ENCODE measurements at regions not wholly inside any gene's neighbourhood (a gene's known extent, or its start where the extent isn't known, plus 50 kb on each side); places are given as distances from the start of the nearest gene placed in this dataset.

GRCh38 chr5:28143519-28143918, 1105.1 kb upstream of the CDH9 start:
- WGBS: 38% methylated on average over 1 of the region's 1 CpG

GRCh38 chr5:28132151-28132550, 1093.8 kb upstream of the CDH9 start:
- no peaks in the 10 kb centered on the region for H3K9me3 ChIP-seq
- intact Hi-C loops (cut with DNase I): no loop called here
- WGBS: 76% methylated on average over 1 of the region's 1 CpG

More at GRCh38 chr5:28143519-28143918, 1105.1 kb upstream of the CDH9 start:
- no peak for DNase-seq (ENCODE audit: low spot score)
- Histone ChIP-seq H3K36me3 (no peaks in the 10 kb centered on the region), H3K27ac (no peak overlapping the region), H3K4me1 (replicated peaks) (no peaks in the 10 kb centered on the region), H3K4me3 (no peak overlapping the region), H3K9me3 (no peaks in the 10 kb centered on the region), H3K27me3 (replicated peaks; ENCODE audit: insufficient read depth) (no peaks in the 10 kb centered on the region)
- intact Hi-C loops (cut with DNase I): no loop called here
- TF ChIP-seq POLR2AphosphoS5 (IDR thresholded peaks at IDR 0.05): no peak
- no peak for TF ChIP-seq POLR2A (IDR thresholded peaks at IDR 0.05)
- no peak for TF ChIP-seq CTCF (IDR thresholded peaks at IDR 0.05)

GRCh38 chr5:28117691-28118090, 1079.3 kb upstream of the CDH9 start:
- H3K36me3 ChIP-seq: no peaks in the 10 kb centered on the region
- DNase-seq (ENCODE audit: low spot score): no peak
- TF ChIP-seq CTCF (IDR thresholded peaks at IDR 0.05): no peak
- TF ChIP-seq POLR2AphosphoS5 (IDR thresholded peaks at IDR 0.05): no peak
- TF ChIP-seq POLR2A (IDR thresholded peaks at IDR 0.05): no peak
- H3K4me3 ChIP-seq: no peak overlapping the region
- no peaks in the 10 kb centered on the region for H3K9me3 ChIP-seq
- no peak overlapping the region for H3K27ac ChIP-seq
- no peaks in the 10 kb centered on the region for H3K27me3 ChIP-seq (replicated peaks; ENCODE audit: insufficient read depth)
- intact Hi-C loops (cut with DNase I): no loop called here
- H3K4me1 ChIP-seq (replicated peaks): no peaks in the 10 kb centered on the region

More at GRCh38 chr5:28132151-28132550, 1093.8 kb upstream of the CDH9 start:
- H3K4me3 ChIP-seq: no peak overlapping the region
- TF ChIP-seq POLR2AphosphoS5 (IDR thresholded peaks at IDR 0.05) (no peak), CTCF (IDR thresholded peaks at IDR 0.05) (no peak), POLR2A (IDR thresholded peaks at IDR 0.05) (no peak)
- no peak overlapping the region for H3K27ac ChIP-seq
- H3K36me3 ChIP-seq: no peaks in the 10 kb centered on the region
- H3K27me3 ChIP-seq (replicated peaks; ENCODE audit: insufficient read depth): no peaks in the 10 kb centered on the region
- no peaks in the 10 kb centered on the region for H3K4me1 ChIP-seq (replicated peaks)
- DNase-seq (ENCODE audit: low spot score): no peak

- WGBS: 62% methylated on average over 2 of the region's 2 CpGs
- no peak for DNase-seq (ENCODE audit: low spot score)
- no peaks in the 10 kb centered on the region for H3K36me3 ChIP-seq
- intact Hi-C loops (cut with DNase I): no loop called here
- no peaks in the 10 kb centered on the region for H3K27me3 ChIP-seq (replicated peaks; ENCODE audit: insufficient read depth)
- H3K4me1 ChIP-seq (replicated peaks): no peaks in the 10 kb centered on the region
- TF ChIP-seq CTCF (IDR thresholded peaks at IDR 0.05): no peak
- no peak for TF ChIP-seq POLR2A (IDR thresholded peaks at IDR 0.05)
- no peak for TF ChIP-seq POLR2AphosphoS5 (IDR thresholded peaks at IDR 0.05)
- no peak overlapping the region for H3K27ac ChIP-seq
- H3K9me3 ChIP-seq: no peaks in the 10 kb centered on the region
- no peak overlapping the region for H3K4me3 ChIP-seq
Measured at GRCh38 chr5:28117273-28117672, 1078.9 kb upstream of the CDH9 start.

GRCh38 chr5:28110781-28111180, 1072.4 kb upstream of the CDH9 start:
- intact Hi-C loops (cut with DNase I): no loop called here
- Histone ChIP-seq H3K4me3 (no peak overlapping the region), H3K4me1 (replicated peaks) (no peaks in the 10 kb centered on the region), H3K27ac (no peak overlapping the region), H3K27me3 (replicated peaks; ENCODE audit: insufficient read depth) (no peaks in the 10 kb centered on the region), H3K9me3 (no peaks in the 10 kb centered on the region), H3K36me3 (no peaks in the 10 kb centered on the region)
- TF ChIP-seq CTCF (IDR thresholded peaks at IDR 0.05) (no peak), POLR2A (IDR thresholded peaks at IDR 0.05) (no peak), POLR2AphosphoS5 (IDR thresholded peaks at IDR 0.05) (no peak)
- no peak for DNase-seq (ENCODE audit: low spot score)
- 86% methylated on average over 6 of the region's 6 CpGs for WGBS

Measured in prostate gland (tissue), 2 donors.